PC-3 (cell line): ENCODE measurements at regions not wholly inside any gene's neighbourhood (a gene's known extent, or its start where the extent isn't known, plus 50 kb on each side); places are given as distances from the start of the nearest gene placed in this dataset.

ENCODE experiments used
- CTCF ChIP-seq: fragments of 300-600 bp; sonication (generic); conservative IDR thresholded peaks from 2 replicates; pipeline ENCODE4 v1.5.1; 2017; ENCODE audit warnings: antibody characterized with exemption, low read depth, mild to moderate bottlenecking, low read length
- EZH2 ChIP-seq: fragments of 300-600 bp; sonication (generic); IDR thresholded peaks from one replicate; pipeline ENCODE4 v1.6.1; 2017; ENCODE audit warnings: antibody characterized with exemption, mild to moderate bottlenecking, low read length; ENCODE audit not compliant: unreplicated experiment
- EZH2phosphoT487 ChIP-seq: fragments of 300-600 bp; sonication (generic); IDR thresholded peaks from 2 replicates; pipeline ENCODE4 v1.6.1; 2018; ENCODE audit warnings: mild to moderate bottlenecking, antibody characterized with exemption, low read length, borderline replicate concordance

- TF ChIP-seq CTCF (no peak), EZH2phosphoT487 (no peak), EZH2 (no peak)
Measured at GRCh38 chr2:103025056-103025455, 263.2 kb downstream of the TMEM182 start.
